HCT116 (cell line): ENCODE measurements at regions not wholly inside any gene's neighbourhood (a gene's known extent, or its start where the extent isn't known, plus 50 kb on each side); places are given as distances from the start of the nearest gene placed in this dataset.

Source experiments
- ATAC-seq: fragments of 200-7000 bp; cut with Tn5 transposase; 2 replicates; pipeline ENCODE4 v1.9.1; 2020; ENCODE audit warnings: mild to moderate bottlenecking, moderate library complexity
- BruUV-seq: library from RNA; stranded (reverse); fragments of 400-500 nt; replicated peaks from 2 replicates; lab custom pipeline; 2021; lab: Mats Ljungman, UMichigan
- CTCF ChIA-PET: fragments of 300-600 bp; sonication (Branson Sonifier 250); formaldehyde crosslinking; loops from one replicate; lab custom pipeline; 2021; ENCODE audit warnings: antibody characterized with exemption; lab: Charles Lee
- POLR2A ChIA-PET: fragments of 300-600, 350-600 bp; sonication (Branson Sonifier 250); formaldehyde crosslinking; loops from one replicate; lab custom pipeline; 2021; ENCODE audit warnings: antibody characterized with exemption; lab: Charles Lee
- RAD21 ChIA-PET, 2 experiments: fragments of 300-600 bp; sonication (Branson Sonifier 250); formaldehyde crosslinking; loops; one replicate each; lab custom pipeline; 2023; ENCODE audit warnings: low total read pairs in 2 of 2; ENCODE audit not compliant: uncharacterized antibody in 2 of 2, unreplicated experiment in 2 of 2, low non-redundant PET in 1 of 2; lab: Charles Lee
- DNase-seq: peaks from one replicate; pipeline ENCODE4 v3.0.0-alpha.2; 2010; ENCODE audit warnings: low read depth, low spot score
- H2AFZ ChIP-seq: fragments of 200-600 bp; shearing (Covaris generic), sonication (generic); 2 replicates; pipeline ENCODE4 v1.6.1; 2017; ENCODE audit warnings: low read depth, mixed run types, mixed read lengths, antibody characterized with exemption, low read length; ENCODE audit not compliant: poor library complexity, severe bottlenecking
- H3K27ac ChIP-seq: 2 replicates; pipeline ENCODE4 v1.5.1; 2012; ENCODE audit warnings: low read depth, low read length
- H3K27me3 ChIP-seq: fragments of 200-600 bp; sonication (generic); 2 replicates; pipeline ENCODE4 v1.6.1; 2016; ENCODE audit warnings: mixed run types, low read length, mixed read lengths; ENCODE audit not compliant: insufficient read depth
- H3K36me3 ChIP-seq, 2 experiments: fragments of 200-500 bp in 1 of 2; fragments of 200-600 bp in 1 of 2; sonication (Bioruptor generic) in 1 of 2; sonication (generic) in 1 of 2; 2 replicates each; pipeline versions ENCODE4 v1.5.1 to v1.6.1; 2014 to 2016; ENCODE audit warnings: low read length in 2 of 2, inconsistent platforms in 1 of 2, mixed read lengths in 1 of 2, mixed run types in 1 of 2; ENCODE audit not compliant: insufficient read depth in 2 of 2, control insufficient read depth in 1 of 2
- H3K4me1 ChIP-seq, 2 experiments: fragments of 200-600 bp in 1 of 2; sonication (generic) in 1 of 2; 2 replicates each; pipeline versions ENCODE4 v1.5.1 to v1.6.1; 2012 to 2017; ENCODE audit warnings: low read length in 2 of 2, inconsistent platforms in 1 of 2, mild to moderate bottlenecking in 1 of 2, mixed read lengths in 1 of 2, mixed run types in 1 of 2, moderate library complexity in 1 of 2; ENCODE audit not compliant: insufficient read depth in 2 of 2, control insufficient read depth in 1 of 2
- H3K4me2 ChIP-seq: fragments of 200-600 bp; sonication (generic); 2 replicates; pipeline ENCODE4 v1.6.1; 2017; ENCODE audit warnings: mixed run types, low read length, mixed read lengths
- H3K4me3 ChIP-seq, 2 experiments: fragments of 200-600 bp in 1 of 2; sonication (generic) in 1 of 2; replicated peaks in 1 of 2; 2 replicates each; pipeline ENCODE4 v1.5.1; 2011 to 2016; ENCODE audit warnings: low read length in 2 of 2, control low read depth in 1 of 2, low read depth in 1 of 2, mild to moderate bottlenecking in 1 of 2, mixed read lengths in 1 of 2, mixed run types in 1 of 2
- H3K79me2 ChIP-seq: fragments of 200-600 bp; sonication (generic); 2 replicates; pipeline ENCODE4 v1.6.1; 2017; ENCODE audit warnings: mild to moderate bottlenecking, mixed run types, low read length, moderate library complexity, mixed read lengths; ENCODE audit not compliant: insufficient read depth
- H3K9ac ChIP-seq: fragments of 200-600 bp; sonication (generic); 2 replicates; pipeline ENCODE4 v1.6.1; 2016; ENCODE audit warnings: low read length, mixed read lengths
- H3K9me2 ChIP-seq: fragments of 200-600 bp; sonication (generic), shearing (Covaris generic); 2 replicates; pipeline ENCODE4 v1.6.1; 2017; ENCODE audit warnings: mixed run types, mild to moderate bottlenecking, moderate library complexity; ENCODE audit not compliant: insufficient read depth
- H3K9me3 ChIP-seq, 2 experiments: fragments of 200-500 bp in 1 of 2; fragments of 200-600 bp in 1 of 2; sonication (Bioruptor generic) in 1 of 2; sonication (generic) in 1 of 2; 2 replicates each; pipeline ENCODE4 v1.6.1; 2014 to 2017; ENCODE audit warnings: low read length in 2 of 2, mixed read lengths in 2 of 2, inconsistent platforms in 1 of 2, low read depth in 1 of 2, mild to moderate bottlenecking in 1 of 2, mixed run types in 1 of 2, moderate library complexity in 1 of 2; ENCODE audit not compliant: control insufficient read depth in 1 of 2, insufficient read depth in 1 of 2
- H4K20me1 ChIP-seq: fragments of 200-600 bp; sonication (generic), shearing (Covaris generic); 2 replicates; pipeline ENCODE4 v1.6.1; 2017; ENCODE audit warnings: mixed run types, mild to moderate bottlenecking, moderate library complexity; ENCODE audit not compliant: insufficient read depth
- ATF3 ChIP-seq: IDR thresholded peaks from 2 replicates; pipeline ENCODE4 v1.6.1; 2012
- CTCF ChIP-seq, 3 experiments: fragments of 200-600 bp in 1 of 3; sonication (generic) in 1 of 3; IDR thresholded peaks in 2 of 3; conservative IDR thresholded peaks in 1 of 3; 2 replicates each; pipeline ENCODE4 v1.5.1; 2012 to 2017; ENCODE audit warnings: low read depth in 2 of 3, low read length in 2 of 3, antibody characterized with exemption in 1 of 3, borderline replicate concordance in 1 of 3, control low read depth in 1 of 3, mild to moderate bottlenecking in 1 of 3, mixed read lengths in 1 of 3, mixed run types in 1 of 3, moderate library complexity in 1 of 3; ENCODE audit not compliant: insufficient read depth in 1 of 3
- EZH2 ChIP-seq: fragments of 200-600 bp; sonication (generic); IDR thresholded peaks from 2 replicates; pipeline ENCODE4 v1.6.1; 2017; ENCODE audit warnings: antibody characterized with exemption, mixed run types
- JUND ChIP-seq: IDR thresholded peaks from 2 replicates; pipeline ENCODE4 v1.6.1; 2012
- POLR2AphosphoS5 ChIP-seq: IDR thresholded peaks from 2 replicates; pipeline ENCODE4 v1.6.1; 2011; ENCODE audit warnings: mild to moderate bottlenecking, low read depth, low read length, moderate library complexity
- REST ChIP-seq: IDR thresholded peaks from 2 replicates; pipeline ENCODE4 v1.6.1; 2012; ENCODE audit warnings: low read depth
- ZBTB33 ChIP-seq: IDR thresholded peaks from 2 replicates; pipeline ENCODE4 v1.6.1; 2011; ENCODE audit warnings: mild to moderate bottlenecking, low read length, moderate library complexity; ENCODE audit not compliant: insufficient replicate concordance; ENCODE audit errors: extremely low read depth
- ZFX ChIP-seq: fragments of 450-650 bp; IDR thresholded peaks from 2 replicates; pipeline ENCODE4 v1.6.1; 2017
- intact Hi-C: fragments of 100-400 bp; cut with micrococcal nuclease; formaldehyde crosslinking; loops from 2 replicates; pipeline ENCODE4 v1.10.0; 2022

GRCh38 chr12:70096759-70097410 lies 146.3 kb upstream of the CNOT2 start:
- no peaks in the 10 kb centered on the region for H3K27me3 ChIP-seq
- H3K4me1 ChIP-seq, result no peaks in the 10 kb centered on the region
- intact Hi-C loops, result no loop called here
- H3K9ac ChIP-seq, result no peak overlapping the region
- CTCF ChIA-PET, result no interaction called here
- no peak overlapping the region for H3K4me2 ChIP-seq
- no peaks in the 10 kb centered on the region for H3K9me2 ChIP-seq
- no peak for TF ChIP-seq POLR2AphosphoS5
- TF ChIP-seq EZH2, result no peak
- no peak for TF ChIP-seq ZBTB33
- TF ChIP-seq ATF3, result no peak
- no peak for TF ChIP-seq ZFX
- TF ChIP-seq, all 23 proteins: peak for 0
- no peaks in the 10 kb centered on the region for H4K20me1 ChIP-seq
- no peak for DNase-seq
- no peaks in the 10 kb centered on the region for H3K79me2 ChIP-seq
- H3K27ac ChIP-seq, result no peak overlapping the region
- POLR2A ChIA-PET, result no interaction called here
- RAD21 ChIA-PET, result no interaction called here
- no peak overlapping the region for H3K4me3 ChIP-seq
- H2AFZ ChIP-seq, result no peak overlapping the region
- no peaks in the 10 kb centered on the region for H3K9me3 ChIP-seq
- H3K36me3 ChIP-seq, result no peaks in the 10 kb centered on the region
- ATAC-seq, result no peak
- no TSS peak for BruUV-seq

GRCh38 chr12:70101064-70101463 lies 142.2 kb upstream of the CNOT2 start:
- ChIA-PET CTCF (no interaction called here), POLR2A (no interaction called here), RAD21 (no interaction called here)
- Histone ChIP-seq H3K9me3 (no peaks in the 10 kb centered on the region), H3K9me2 (no peaks in the 10 kb centered on the region), H3K27me3 (no peaks in the 10 kb centered on the region), H3K79me2 (no peaks in the 10 kb centered on the region), H3K36me3 (no peaks in the 10 kb centered on the region), H3K4me3 (no peak overlapping the region), H4K20me1 (no peaks in the 10 kb centered on the region), H3K9ac (no peak overlapping the region), H2AFZ (no peak overlapping the region), H3K4me2 (no peak overlapping the region), H3K27ac (no peak overlapping the region), H3K4me1 (no peaks in the 10 kb centered on the region)
- no TSS peak for BruUV-seq
- no peak for DNase-seq
- no peak for ATAC-seq
- intact Hi-C loops, result no loop called here
- TF ChIP-seq ZBTB33, result no peak
- no peak for TF ChIP-seq JUND
- no peak for TF ChIP-seq EZH2
- no peak for TF ChIP-seq CTCF (IDR thresholded peaks at IDR 0.05 in 2 of 3, conservative IDR thresholded peaks at IDR 0.05 in 1 of 3; ENCODE audit: borderline replicate concordance in 1 of 3, insufficient read depth in 1 of 3, low read depth in 2 of 3, low read length in 2 of 3)
- TF ChIP-seq REST, result no peak
